ENCODE measurements at regions not wholly inside any gene's neighbourhood (a gene's known extent, or its start where the extent isn't known, plus 50 kb on each side); places are given as distances from the start of the nearest gene placed in this dataset.

GRCh38 chr13:47421525-47421924 lies 524.7 kb upstream of the HTR2A start:
- no peak overlapping the region for H3K4me3 ChIP-seq (replicated peaks; ENCODE audit: low read depth, low read length)
- TF ChIP-seq CTCF (IDR thresholded peaks at IDR 0.05; ENCODE audit: low read length, missing control alignments), result no peak
- no peak for DNase-seq (ENCODE audit: low read depth)

GRCh38 chr13:47420568-47420967 lies 523.7 kb upstream of the HTR2A start:
- no peak for DNase-seq (ENCODE audit: low read depth)
- no peak overlapping the region for H3K4me3 ChIP-seq (replicated peaks; ENCODE audit: low read depth, low read length)
- TF ChIP-seq CTCF (IDR thresholded peaks at IDR 0.05; ENCODE audit: low read length, missing control alignments), result no peak

- no peak for DNase-seq (ENCODE audit: low read depth)
- no peak for TF ChIP-seq CTCF (IDR thresholded peaks at IDR 0.05; ENCODE audit: low read length, missing control alignments)
- no peak overlapping the region for H3K4me3 ChIP-seq (replicated peaks; ENCODE audit: low read depth, low read length)
These were observed 523.2 kb upstream of the HTR2A start for GRCh38 chr13:47420020-47420419.

- no peak overlapping the region for H3K4me3 ChIP-seq (replicated peaks; ENCODE audit: low read depth, low read length)
- no peak for TF ChIP-seq CTCF (IDR thresholded peaks at IDR 0.05; ENCODE audit: low read length, missing control alignments)
- no peak for DNase-seq (ENCODE audit: low read depth)
These were observed 521.5 kb upstream of the HTR2A start for GRCh38 chr13:47418206-47418920.

- TF ChIP-seq CTCF (IDR thresholded peaks at IDR 0.05; ENCODE audit: low read length, missing control alignments), result no peak
- H3K4me3 ChIP-seq (replicated peaks; ENCODE audit: low read depth, low read length), result no peak overlapping the region
- no peak for DNase-seq (ENCODE audit: low read depth)
These were observed 520.6 kb upstream of the HTR2A start for GRCh38 chr13:47417485-47417884.

GRCh38 chr13:47415048-47415447 lies 518.2 kb upstream of the HTR2A start:
- no peak for TF ChIP-seq CTCF (IDR thresholded peaks at IDR 0.05; ENCODE audit: low read length, missing control alignments)
- H3K4me3 ChIP-seq (replicated peaks; ENCODE audit: low read depth, low read length), result no peak overlapping the region
- DNase-seq (ENCODE audit: low read depth), result peak; percentile 17

- TF ChIP-seq CTCF (IDR thresholded peaks at IDR 0.05; ENCODE audit: low read length, missing control alignments), result no peak
- H3K4me3 ChIP-seq (replicated peaks; ENCODE audit: low read depth, low read length), result no peak overlapping the region
- DNase-seq (ENCODE audit: low read depth), result no peak
These were observed 516.7 kb upstream of the HTR2A start for GRCh38 chr13:47413526-47413925.
